ENCODE measurements at regions not wholly inside any gene's neighbourhood (a gene's known extent, or its start where the extent isn't known, plus 50 kb on each side); places are given as distances from the start of the nearest gene placed in this dataset.
A peak's percentile ranks its signal among the peaks of the same experiment; 100 is the strongest.

- Mint-ChIP-seq H3K4me1 (peaks cover 20% of the 10 kb centered on the region), H3K27me3 (peaks cover 9% of the 10 kb centered on the region), H3K27ac (peak overlapping the region; percentile 68), H3K4me3 (no peak overlapping the region), H3K36me3 (ENCODE audit: low read depth) (no peaks in the 10 kb centered on the region), H3K9me3 (peaks cover 9% of the 10 kb centered on the region)
- no peak for DNase-seq
- intact Hi-C loops (cut with micrococcal nuclease) = loop anchor here (10.0 kb wide), 1 partner anchor 98 kb away; no protein-coding TSS in a partner anchor
Measured at GRCh38 chr16:26772503-26772902, 294.2 kb upstream of the C16orf82 start.

- H3K27ac Mint-ChIP-seq = no peak overlapping the region
- peaks cover 29% of the 10 kb centered on the region for H3K27me3 Mint-ChIP-seq
- DNase-seq = no peak
- H3K4me1 Mint-ChIP-seq = peaks cover 2% of the 10 kb centered on the region
- peaks cover 14% of the 10 kb centered on the region for H3K9me3 Mint-ChIP-seq
- intact Hi-C loops (cut with micrococcal nuclease) = loop anchor here (10.0 kb wide), 1 partner anchor 103 kb away; no protein-coding TSS in a partner anchor
- H3K4me3 Mint-ChIP-seq = no peak overlapping the region
- no peaks in the 10 kb centered on the region for H3K36me3 Mint-ChIP-seq (ENCODE audit: low read depth)
Measured at GRCh38 chr16:26777821-26778220, 288.9 kb upstream of the C16orf82 start.

DNA sequence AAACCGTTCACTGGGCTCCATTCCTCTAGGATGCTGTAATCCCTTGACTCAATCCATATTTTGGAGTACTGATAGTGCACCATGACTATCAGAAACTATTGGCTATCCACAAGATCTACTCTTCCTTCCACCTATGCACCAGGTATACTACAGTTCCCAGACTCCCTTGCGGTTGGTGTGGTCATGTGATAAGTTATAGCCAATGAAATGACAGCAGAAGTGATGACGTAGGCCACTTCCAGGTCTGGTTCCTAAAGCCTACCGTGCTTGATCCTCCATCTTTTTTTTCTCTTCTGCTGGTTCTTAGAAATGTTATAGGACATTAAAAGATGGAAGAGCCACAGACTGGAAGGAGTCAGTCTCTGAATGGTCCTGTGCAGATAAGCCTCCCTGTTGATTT is 278.8 kb upstream of the C16orf82 start:
- Mint-ChIP-seq H3K4me3 (no peak overlapping the region), H3K27ac (no peak overlapping the region), H3K36me3 (ENCODE audit: low read depth) (no peaks in the 10 kb centered on the region), H3K4me1 (peaks cover 3% of the 10 kb centered on the region), H3K27me3 (peaks cover 16% of the 10 kb centered on the region), H3K9me3 (no peaks in the 10 kb centered on the region)
- DNase-seq = no peak
- intact Hi-C loops (cut with micrococcal nuclease) = no loop called here

DNA sequence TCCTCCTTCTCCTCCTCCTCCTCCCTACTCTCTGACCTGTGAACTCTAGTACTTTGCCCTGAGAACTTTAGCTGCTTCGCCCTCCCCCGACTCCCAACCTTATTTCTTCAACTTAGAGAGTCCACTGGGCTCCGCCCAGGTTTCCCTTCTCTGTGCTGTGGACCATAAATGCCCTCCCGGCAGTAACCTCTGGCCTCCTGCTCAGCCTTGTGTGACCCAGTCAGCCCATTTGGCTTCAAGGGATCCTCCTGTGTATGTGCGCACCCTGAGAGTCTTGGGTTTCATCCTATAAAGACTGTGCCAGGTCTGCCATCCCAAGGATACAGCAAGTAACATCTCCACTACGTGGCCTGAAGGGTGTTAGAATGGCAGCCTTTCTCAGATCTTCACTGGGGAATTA is 275.6 kb upstream of the C16orf82 start:
- H3K9me3 Mint-ChIP-seq = no peaks in the 10 kb centered on the region
- H3K36me3 Mint-ChIP-seq (ENCODE audit: low read depth) = no peaks in the 10 kb centered on the region
- peaks cover 12% of the 10 kb centered on the region for H3K4me1 Mint-ChIP-seq
- H3K27ac Mint-ChIP-seq = no peak overlapping the region
- peaks cover 6% of the 10 kb centered on the region for H3K27me3 Mint-ChIP-seq
- H3K4me3 Mint-ChIP-seq = no peak overlapping the region
- intact Hi-C loops (cut with micrococcal nuclease) = loop anchor here (10.0 kb wide), 1 partner anchor 956 kb away; no protein-coding TSS in a partner anchor
- no peak for DNase-seq

DNA sequence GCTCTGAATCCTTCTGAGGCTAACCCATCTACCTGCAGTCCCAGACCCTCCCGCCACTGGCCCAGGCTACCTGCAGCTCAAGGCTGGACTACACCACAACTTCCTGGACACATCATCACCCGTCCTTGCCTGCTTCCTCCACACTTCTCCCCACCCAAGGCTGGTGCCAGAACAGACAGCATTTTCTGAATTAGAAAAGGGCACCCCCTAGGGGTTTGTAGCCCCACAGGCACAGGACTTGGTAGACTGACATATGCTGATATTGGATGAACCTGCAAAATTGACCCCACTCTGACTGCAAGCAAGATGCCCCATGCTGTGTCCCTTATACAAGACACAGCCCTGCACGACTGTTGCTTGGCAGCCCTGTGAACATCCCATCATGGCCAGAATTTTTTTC is 271.5 kb upstream of the C16orf82 start:
- Mint-ChIP-seq H3K36me3 (ENCODE audit: low read depth) (no peaks in the 10 kb centered on the region), H3K4me3 (peak overlapping the region; percentile 15), H3K27ac (no peak overlapping the region), H3K27me3 (peaks cover 8% of the 10 kb centered on the region), H3K9me3 (no peaks in the 10 kb centered on the region), H3K4me1 (peaks cover 12% of the 10 kb centered on the region)
- DNase-seq = peak; percentile 81
- intact Hi-C loops (cut with micrococcal nuclease) = loop anchor here (2.0 to 10.0 kb wide), 2 partner anchors 130 to 960 kb away; no protein-coding TSS in a partner anchor

DNA sequence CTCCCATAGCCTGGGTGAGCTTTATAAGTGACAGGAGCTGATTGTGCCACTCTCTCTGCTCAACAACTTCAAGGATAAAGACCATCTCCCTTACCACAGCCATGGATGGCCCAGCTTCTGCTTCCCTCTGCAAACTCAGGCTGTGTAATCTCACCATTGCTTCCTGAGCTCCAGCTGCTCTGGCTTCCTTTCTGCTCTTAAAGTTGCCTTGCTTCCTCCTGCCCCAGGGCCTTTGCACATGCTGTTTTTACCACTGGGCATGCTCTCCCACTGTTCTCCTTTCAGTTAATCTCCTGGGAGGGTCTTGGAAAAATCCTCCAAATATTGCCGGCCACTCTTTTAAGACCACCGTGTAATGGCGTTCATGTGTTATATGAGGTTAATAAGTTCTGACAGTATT is 265.1 kb upstream of the C16orf82 start:
- intact Hi-C loops (cut with micrococcal nuclease) = no loop called here
- Mint-ChIP-seq H3K9me3 (no peaks in the 10 kb centered on the region), H3K4me3 (no peak overlapping the region), H3K36me3 (ENCODE audit: low read depth) (no peaks in the 10 kb centered on the region), H3K27me3 (peaks cover 7% of the 10 kb centered on the region), H3K27ac (no peak overlapping the region), H3K4me1 (peaks cover 3% of the 10 kb centered on the region)
- no peak for DNase-seq

DNA sequence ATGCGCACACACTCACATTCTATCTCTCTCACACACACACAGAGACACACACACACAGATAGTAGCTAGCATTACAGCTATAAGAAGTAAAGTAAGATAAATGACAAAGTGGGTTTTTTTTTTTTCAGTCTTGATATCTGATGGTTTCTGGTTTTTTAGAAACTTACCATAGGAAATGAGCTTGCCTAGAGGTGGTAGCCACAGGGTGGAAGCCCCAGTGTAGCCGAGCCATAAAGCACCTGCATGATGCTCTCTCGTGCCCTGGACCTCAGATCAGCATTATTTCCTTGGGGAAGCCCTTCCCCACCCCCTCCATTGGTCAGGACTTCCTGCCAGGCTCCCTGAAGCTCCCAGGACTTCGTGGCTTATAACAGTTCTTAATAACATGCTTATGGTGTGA is 264.3 kb upstream of the C16orf82 start:
- Mint-ChIP-seq H3K27ac (no peak overlapping the region), H3K4me1 (peaks cover 3% of the 10 kb centered on the region), H3K9me3 (no peaks in the 10 kb centered on the region), H3K36me3 (ENCODE audit: low read depth) (no peaks in the 10 kb centered on the region), H3K27me3 (peaks cover 9% of the 10 kb centered on the region), H3K4me3 (no peak overlapping the region)
- DNase-seq = no peak
- intact Hi-C loops (cut with micrococcal nuclease) = no loop called here

- Mint-ChIP-seq H3K4me3 (no peak overlapping the region), H3K9me3 (no peaks in the 10 kb centered on the region), H3K36me3 (ENCODE audit: low read depth) (no peaks in the 10 kb centered on the region), H3K27me3 (peaks cover 8% of the 10 kb centered on the region), H3K4me1 (peaks cover 3% of the 10 kb centered on the region), H3K27ac (no peak overlapping the region)
- no peak for DNase-seq
- intact Hi-C loops (cut with micrococcal nuclease) = no loop called here
Measured at GRCh38 chr16:26802965-26803364, 263.8 kb upstream of the C16orf82 start.

DNA sequence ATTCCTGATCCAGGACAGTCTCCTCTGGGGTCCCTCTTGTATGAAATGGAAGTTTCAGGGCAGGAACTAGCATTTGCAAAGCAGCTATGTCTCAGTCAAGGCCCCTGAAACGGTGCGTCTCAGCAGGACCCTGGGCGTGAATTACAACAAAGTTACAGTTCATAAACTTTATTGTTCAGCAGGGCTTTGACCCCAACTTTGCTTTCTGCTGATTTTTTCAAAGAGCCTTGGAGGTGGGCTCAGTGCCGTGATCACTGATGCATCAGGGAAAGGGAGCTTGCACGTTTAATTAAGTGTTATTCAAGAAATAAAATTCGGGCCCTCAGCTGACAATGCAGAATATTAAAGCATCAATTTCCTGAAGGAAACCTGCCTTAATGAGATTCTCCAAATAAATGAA is 260.1 kb upstream of the C16orf82 start:
- Mint-ChIP-seq H3K27me3 (peaks cover 6% of the 10 kb centered on the region), H3K36me3 (ENCODE audit: low read depth) (no peaks in the 10 kb centered on the region), H3K9me3 (no peaks in the 10 kb centered on the region), H3K4me1 (peaks cover 3% of the 10 kb centered on the region), H3K4me3 (no peak overlapping the region), H3K27ac (no peak overlapping the region)
- intact Hi-C loops (cut with micrococcal nuclease) = no loop called here
- DNase-seq = no peak

DNA sequence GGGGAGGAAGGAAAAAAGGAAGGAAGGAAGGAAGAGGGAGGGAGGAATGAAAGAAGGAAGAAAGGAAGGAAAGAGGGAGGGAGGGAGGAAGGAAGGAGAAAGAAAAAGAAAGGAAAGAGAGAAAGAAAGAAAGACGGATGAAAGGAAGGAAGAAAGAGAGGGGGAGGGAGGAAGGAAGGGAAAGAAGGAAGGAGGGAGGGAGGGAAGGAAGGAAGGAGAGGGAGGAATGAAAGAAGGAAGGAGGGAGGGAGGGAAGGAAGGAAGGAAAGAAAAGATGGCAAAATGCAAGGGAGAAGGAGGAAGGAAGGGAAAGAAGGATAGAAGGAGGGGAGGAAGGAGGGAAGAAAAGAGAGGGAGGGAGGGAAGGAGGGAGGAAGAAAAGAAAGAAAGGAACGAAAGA is 257.3 kb upstream of the C16orf82 start:
- H3K4me3 Mint-ChIP-seq = no peak overlapping the region
- no peak for DNase-seq
- intact Hi-C loops (cut with micrococcal nuclease) = no loop called here
- no peaks in the 10 kb centered on the region for H3K4me1 Mint-ChIP-seq
- no peak overlapping the region for H3K27ac Mint-ChIP-seq
- H3K9me3 Mint-ChIP-seq = no peaks in the 10 kb centered on the region
- H3K36me3 Mint-ChIP-seq (ENCODE audit: low read depth) = no peaks in the 10 kb centered on the region
- H3K27me3 Mint-ChIP-seq = peaks cover 4% of the 10 kb centered on the region

- Mint-ChIP-seq H3K27ac (no peak overlapping the region), H3K27me3 (peaks cover 1% of the 10 kb centered on the region), H3K36me3 (ENCODE audit: low read depth) (no peaks in the 10 kb centered on the region), H3K4me1 (peaks cover 5% of the 10 kb centered on the region), H3K4me3 (no peak overlapping the region), H3K9me3 (no peaks in the 10 kb centered on the region)
- DNase-seq = no peak
- intact Hi-C loops (cut with micrococcal nuclease) = no loop called here
Measured at GRCh38 chr16:26816266-26816665, 250.5 kb upstream of the C16orf82 start.

- H3K4me1 Mint-ChIP-seq = peaks cover 5% of the 10 kb centered on the region
- H3K4me3 Mint-ChIP-seq = no peak overlapping the region
- peak overlapping the region; percentile 50 for H3K27ac Mint-ChIP-seq
- peaks cover 1% of the 10 kb centered on the region for H3K27me3 Mint-ChIP-seq
- no peaks in the 10 kb centered on the region for H3K36me3 Mint-ChIP-seq (ENCODE audit: low read depth)
- intact Hi-C loops (cut with micrococcal nuclease) = no loop called here
- peak; percentile 60 for DNase-seq
- H3K9me3 Mint-ChIP-seq = no peaks in the 10 kb centered on the region
Measured at GRCh38 chr16:26816885-26817571, 249.7 kb upstream of the C16orf82 start.

DNA sequence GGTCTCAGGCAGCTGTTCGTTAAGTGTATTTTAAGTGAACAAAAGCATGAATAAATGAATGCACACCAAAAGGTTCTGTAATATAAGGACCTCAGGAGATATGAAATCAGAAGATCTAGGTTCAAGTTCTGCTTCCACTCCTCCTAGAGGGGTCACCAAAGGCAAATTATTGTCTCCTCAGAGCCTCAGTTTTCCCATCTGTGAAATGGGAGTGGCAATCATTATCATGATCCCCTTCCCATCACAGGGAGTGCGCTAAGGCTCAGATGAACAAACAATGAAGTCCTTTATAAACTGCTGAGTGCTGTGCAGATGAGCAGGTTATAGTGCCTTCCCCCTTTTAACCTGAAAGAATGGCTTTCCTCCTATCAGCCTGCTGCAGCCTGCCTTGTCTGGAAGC is 248.3 kb upstream of the C16orf82 start:
- Mint-ChIP-seq H3K4me3 (no peak overlapping the region), H3K27me3 (peaks cover 1% of the 10 kb centered on the region), H3K9me3 (no peaks in the 10 kb centered on the region), H3K27ac (no peak overlapping the region), H3K4me1 (peaks cover 5% of the 10 kb centered on the region), H3K36me3 (ENCODE audit: low read depth) (no peaks in the 10 kb centered on the region)
- intact Hi-C loops (cut with micrococcal nuclease) = no loop called here
- no peak for DNase-seq

- peaks cover 8% of the 10 kb centered on the region for H3K27me3 Mint-ChIP-seq
- no peaks in the 10 kb centered on the region for H3K4me1 Mint-ChIP-seq
- DNase-seq = no peak
- intact Hi-C loops (cut with micrococcal nuclease) = no loop called here
- no peaks in the 10 kb centered on the region for H3K36me3 Mint-ChIP-seq (ENCODE audit: low read depth)
- H3K27ac Mint-ChIP-seq = no peak overlapping the region
- no peaks in the 10 kb centered on the region for H3K9me3 Mint-ChIP-seq
- no peak overlapping the region for H3K4me3 Mint-ChIP-seq
Measured at GRCh38 chr16:26824469-26824868, 242.3 kb upstream of the C16orf82 start.

- no peaks in the 10 kb centered on the region for H3K4me1 Mint-ChIP-seq
- H3K27me3 Mint-ChIP-seq = peaks cover 11% of the 10 kb centered on the region
- no peaks in the 10 kb centered on the region for H3K9me3 Mint-ChIP-seq
- no peaks in the 10 kb centered on the region for H3K36me3 Mint-ChIP-seq (ENCODE audit: low read depth)
- no peak overlapping the region for H3K27ac Mint-ChIP-seq
- intact Hi-C loops (cut with micrococcal nuclease) = no loop called here
- H3K4me3 Mint-ChIP-seq = no peak overlapping the region
- no peak for DNase-seq
Measured at GRCh38 chr16:26826500-26826899, 240.2 kb upstream of the C16orf82 start.

All from activated CD4-positive, alpha-beta T cell treated with anti-CD3 and anti-CD28 coated beads, Interleukin-2, amount 10 ng/mL, durations not matched to agents 24 days and 14 days (primary cell).